HG03196 (cell line): ENCODE measurements at regions not wholly inside any gene's neighbourhood (a gene's known extent, or its start where the extent isn't known, plus 50 kb on each side); places are given as distances from the start of the nearest gene placed in this dataset.
"Not testable (repeated sequence)": the region's sequence is repeated elsewhere in the genome, so short reads cannot be mapped to it uniquely, and the experiment has no call there.

ENCODE experiments used
- ATAC-seq: cut with Tn5 transposase; IDR thresholded peaks from one replicate; pipeline ENCODE4 v1.9.1; 2021; ENCODE audit not compliant: unreplicated experiment

DNA sequence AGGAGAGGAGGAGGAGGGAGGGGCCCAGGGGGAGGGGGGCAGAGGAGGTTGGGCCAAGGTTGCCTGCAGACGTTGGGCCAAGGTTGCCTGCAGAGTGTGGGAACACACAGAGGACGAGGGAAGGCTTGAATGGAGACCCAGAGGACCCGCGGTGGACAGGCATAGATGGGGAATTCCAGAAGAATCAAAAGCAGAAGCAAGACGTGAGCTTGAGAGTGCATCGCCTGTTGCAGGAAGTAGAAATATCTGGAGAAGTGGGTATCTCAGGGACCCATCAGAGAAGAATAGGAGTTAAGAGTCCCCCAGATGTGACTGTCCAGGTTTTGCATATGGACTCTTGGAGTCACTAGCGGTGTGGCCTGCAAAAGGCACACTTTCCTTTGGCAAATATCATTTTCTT lies 670.2 kb downstream of the TBC1D22A start:
- ATAC-seq: no peak

DNA sequence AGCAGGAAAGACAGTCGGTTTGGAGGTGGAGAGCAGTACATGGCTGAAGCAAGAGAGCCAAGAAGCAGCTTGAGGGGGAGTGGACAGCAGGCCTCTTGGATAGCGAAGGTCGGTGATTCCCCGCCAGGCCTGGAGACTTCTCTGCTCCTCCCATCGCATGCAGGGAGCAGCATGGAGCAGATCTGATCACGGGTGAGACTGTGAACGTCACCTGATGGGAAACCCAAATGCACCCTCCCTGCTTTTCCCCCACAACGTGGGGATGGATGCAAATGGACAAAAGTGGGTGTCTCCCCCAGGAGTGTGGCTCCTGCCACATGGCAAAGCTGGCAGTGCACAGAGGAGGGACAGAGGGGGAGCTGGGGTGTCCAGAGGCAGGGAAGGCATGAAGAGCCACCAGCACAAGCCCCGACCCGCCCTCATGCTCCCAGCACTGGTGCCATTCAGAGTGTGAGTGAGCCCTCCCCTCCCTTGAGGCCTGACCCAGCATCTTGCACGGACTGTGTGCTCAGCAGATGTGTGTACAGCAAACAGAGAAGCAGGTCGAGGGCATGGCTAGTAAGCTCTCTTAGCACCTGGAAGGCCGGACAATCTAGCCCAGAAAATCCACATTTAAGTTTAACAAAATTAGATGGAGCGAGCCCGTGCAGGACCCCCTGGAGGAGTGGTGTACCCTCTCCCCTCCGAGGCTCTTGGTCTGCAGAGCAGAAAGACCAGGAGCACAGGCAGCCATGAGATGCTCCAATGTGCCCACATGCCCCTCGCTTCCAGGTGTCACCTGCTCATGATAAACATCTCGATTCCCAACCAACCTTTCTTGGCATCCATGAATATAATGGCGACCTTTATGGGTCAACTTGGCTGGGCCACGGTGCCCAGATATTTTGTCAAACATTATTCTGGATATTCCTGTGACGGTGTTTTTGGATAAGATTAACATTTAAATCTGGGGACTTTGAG lies 661.7 kb downstream of the TBC1D22A start:
- no peak for ATAC-seq

- no peak for ATAC-seq
Measured at GRCh38 chr22:47423266-47423665, 660.8 kb downstream of the TBC1D22A start.

GRCh38 chr22:47422736-47423135 lies 660.3 kb downstream of the TBC1D22A start:
- ATAC-seq: no peak

- no peak for ATAC-seq
Measured at GRCh38 chr22:47421846-47422245, 659.4 kb downstream of the TBC1D22A start.

DNA sequence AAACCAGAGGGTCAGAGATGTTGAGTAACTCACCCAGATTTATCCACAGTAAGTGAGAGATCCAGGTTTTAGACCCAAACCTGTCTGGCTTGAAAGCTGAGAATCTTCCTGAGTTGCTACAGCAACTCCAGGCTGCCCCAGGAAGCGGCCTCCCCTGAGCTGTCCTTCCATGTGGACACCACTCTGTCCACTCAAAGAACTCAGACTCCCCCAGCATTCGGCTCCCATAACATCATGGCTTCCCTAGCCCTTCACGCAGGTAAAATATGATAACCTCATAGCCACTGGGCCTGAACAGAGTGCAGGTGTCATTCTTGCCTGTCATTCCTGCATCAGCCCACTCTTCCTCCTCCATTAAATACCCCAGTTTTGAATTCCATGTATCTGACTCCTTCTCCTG lies 657.8 kb downstream of the TBC1D22A start:
- no peak for ATAC-seq

GRCh38 chr22:47419239-47419638 lies 656.8 kb downstream of the TBC1D22A start:
- no peak for ATAC-seq

GRCh38 chr22:47417699-47418098 lies 655.2 kb downstream of the TBC1D22A start:
- ATAC-seq: no peak

- ATAC-seq: no peak
Measured at GRCh38 chr22:47411006-47411405, 648.6 kb downstream of the TBC1D22A start.

DNA sequence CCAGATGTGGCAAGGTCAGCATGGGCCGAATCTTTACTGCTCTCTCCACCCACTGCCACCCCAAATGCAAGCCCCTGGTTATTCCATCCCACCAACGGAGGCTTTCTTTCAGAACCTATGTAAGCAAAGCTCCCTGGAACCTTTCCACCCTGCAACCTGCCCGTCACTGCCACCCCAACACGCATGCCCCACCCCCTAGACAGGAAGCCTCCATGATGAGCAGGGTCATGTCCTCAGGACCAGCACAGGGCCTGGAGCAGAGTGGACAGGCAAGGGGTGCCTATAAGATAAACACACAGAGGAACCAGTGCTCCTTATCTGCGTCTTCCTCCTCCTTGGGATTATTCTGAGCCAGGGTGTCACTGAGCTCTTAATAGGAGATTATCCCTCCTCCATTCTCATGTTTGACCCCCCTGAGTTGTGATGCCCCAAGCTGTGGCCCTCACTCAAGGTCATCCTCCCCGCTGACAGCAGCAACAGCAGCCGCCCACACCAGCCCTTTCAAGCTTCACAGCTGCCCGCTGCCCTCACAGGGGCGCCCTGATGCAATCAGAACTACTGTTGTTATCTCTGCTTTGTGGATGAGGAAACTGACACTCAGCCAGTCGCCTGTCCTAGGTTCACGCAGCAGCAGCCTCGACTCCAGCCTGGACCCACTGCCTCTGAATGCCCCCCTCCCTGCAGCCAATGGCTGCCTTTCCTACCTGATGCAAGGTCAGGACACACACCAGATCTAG lies 647.3 kb downstream of the TBC1D22A start:
- no peak for ATAC-seq

DNA sequence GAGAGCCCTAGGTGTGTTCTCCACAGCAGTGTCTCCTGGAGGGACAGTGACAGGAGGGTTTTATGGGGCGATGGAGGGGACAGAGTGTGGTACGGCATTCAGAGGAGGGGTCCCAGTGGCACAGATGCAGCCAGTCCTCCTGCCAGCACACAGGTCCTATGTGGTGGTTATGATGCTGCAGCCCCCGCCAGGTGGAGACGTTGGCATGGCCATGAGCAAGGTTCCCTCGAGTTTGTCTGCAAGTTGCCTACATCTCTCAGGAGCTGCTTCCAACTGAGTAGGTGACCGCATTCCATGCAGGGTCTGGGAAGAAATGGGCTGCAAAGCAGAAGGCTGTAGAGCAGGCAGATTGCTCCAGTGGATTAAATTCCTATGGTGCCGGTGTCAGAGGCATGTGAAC lies 646.0 kb downstream of the TBC1D22A start:
- ATAC-seq: no peak

- ATAC-seq: no peak
Measured at GRCh38 chr22:47407461-47408025, 645.1 kb downstream of the TBC1D22A start.

DNA sequence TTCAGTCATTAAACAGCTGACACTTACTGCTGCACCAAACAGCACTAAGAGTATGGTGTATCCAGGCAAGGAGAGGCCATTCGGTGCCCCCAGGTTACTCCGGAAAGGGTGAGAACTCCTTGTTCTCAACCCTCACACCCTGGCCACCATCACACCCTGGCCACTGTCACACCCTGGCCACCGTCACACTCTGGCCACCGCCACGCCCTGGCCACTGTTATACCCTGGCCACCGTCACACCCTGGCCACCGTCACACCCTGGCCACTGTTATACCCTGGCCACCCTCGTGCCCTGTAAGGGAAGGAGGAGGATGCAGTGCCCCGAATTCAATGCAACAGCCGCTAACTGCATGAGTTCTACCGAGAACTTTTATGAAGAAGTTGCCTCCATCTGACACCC lies 644.4 kb downstream of the TBC1D22A start:
- no peak for ATAC-seq

DNA sequence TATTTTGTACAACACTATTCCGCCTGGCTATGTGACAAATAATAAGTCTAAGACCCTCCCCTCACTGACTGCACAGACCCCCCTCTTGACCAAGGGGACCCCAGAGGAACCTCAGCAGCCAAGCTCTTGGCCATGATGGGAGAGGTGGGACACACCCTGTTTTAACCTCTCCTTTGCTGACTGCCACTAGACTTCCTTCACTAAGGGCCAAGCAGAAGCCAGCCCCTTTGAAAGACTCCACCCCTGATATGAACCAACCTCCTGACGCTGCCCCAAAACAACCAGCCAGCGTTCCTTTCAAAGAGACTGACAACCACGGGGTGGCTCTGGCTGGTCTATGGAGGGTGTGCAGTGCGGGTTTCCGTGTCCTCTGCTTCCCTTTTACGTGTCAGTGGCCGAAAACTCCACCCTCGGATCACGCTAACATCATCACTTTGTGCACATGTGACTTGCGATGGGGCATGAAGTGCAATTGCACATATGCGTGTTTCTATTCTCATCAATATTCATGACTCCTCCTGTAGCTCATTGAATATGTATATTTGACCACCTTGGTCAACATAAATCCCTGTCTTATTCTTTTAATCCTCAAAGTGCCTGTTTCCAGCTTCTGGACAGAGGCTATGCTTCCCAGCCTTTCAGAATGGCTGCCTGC lies 643.9 kb downstream of the TBC1D22A start:
- ATAC-seq: no peak

DNA sequence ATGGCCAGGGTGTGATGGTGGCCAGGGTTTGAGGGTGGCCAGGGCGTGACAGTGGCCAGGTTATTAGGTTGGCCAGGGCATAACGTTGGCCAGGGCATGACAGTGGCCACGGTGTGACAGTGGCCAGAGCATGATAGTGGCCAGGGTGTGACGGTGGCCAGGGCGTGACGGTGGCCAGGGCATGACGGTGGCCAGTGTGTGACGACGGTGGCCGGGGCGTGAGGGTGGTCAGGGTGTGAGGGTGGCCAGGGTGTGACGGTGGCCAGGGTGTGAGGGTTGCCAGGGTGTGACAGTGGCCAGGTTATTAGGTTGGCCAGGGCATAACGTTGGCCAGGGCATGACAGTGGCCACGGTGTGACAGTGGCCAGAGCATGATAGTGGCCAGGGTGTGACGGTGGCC lies 642.8 kb downstream of the TBC1D22A start:
- ATAC-seq: not testable (repeated sequence)

GRCh38 chr22:47402876-47403525 lies 640.6 kb downstream of the TBC1D22A start:
- no peak for ATAC-seq

DNA sequence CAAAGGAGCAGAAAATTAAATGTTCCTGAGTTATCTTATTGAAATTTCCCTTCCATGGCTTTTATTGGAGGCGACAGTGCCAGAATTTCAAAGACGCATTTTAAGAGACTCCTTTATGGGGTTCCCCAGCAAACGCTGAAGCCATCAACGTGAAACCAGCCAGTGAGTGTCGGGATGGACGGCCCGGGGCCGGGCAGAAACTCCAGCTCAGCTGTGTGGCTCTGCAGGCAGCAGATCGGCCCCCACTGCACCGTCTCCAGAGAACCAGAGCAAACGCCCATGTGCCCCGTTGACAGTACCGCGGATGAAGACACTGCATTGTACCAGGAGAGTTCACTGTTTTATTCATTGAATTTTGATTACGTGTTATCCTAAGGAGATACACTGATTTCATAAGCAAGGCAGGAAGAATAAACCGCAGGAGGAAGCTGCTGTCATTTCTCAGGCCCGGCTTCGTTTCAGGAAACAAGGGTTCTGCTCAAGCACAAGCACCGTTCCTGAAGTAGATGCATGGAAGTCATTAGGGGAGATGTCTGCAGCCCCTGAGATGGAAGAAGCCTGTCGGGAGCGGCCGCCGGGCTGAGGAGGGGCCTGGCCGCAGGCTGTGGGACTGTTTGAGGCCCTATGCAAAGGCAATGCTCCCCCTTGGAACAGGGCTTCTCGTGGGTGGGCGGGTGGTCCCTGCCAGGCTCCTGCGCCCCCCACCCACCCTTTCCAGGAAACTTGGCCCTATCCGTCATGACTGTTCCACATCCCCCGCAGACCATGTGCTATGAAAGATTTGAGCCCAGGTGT lies 639.7 kb downstream of the TBC1D22A start:
- ATAC-seq: no peak

DNA sequence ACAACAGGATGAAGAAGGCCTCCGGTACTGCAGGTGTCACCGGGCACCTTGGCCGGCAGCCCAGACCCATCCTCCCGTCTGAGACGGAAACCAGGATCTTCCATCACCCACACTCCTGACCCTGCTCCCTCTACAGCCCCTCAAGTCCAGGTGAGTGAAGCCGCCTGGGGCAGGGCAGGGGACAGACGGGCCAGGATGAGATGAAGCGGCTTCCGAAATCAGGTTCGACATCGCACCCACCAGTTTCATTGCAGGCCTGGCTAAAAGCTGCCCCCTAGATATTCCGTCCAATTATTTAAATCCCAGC lies 639.1 kb downstream of the TBC1D22A start:
- no peak for ATAC-seq

DNA sequence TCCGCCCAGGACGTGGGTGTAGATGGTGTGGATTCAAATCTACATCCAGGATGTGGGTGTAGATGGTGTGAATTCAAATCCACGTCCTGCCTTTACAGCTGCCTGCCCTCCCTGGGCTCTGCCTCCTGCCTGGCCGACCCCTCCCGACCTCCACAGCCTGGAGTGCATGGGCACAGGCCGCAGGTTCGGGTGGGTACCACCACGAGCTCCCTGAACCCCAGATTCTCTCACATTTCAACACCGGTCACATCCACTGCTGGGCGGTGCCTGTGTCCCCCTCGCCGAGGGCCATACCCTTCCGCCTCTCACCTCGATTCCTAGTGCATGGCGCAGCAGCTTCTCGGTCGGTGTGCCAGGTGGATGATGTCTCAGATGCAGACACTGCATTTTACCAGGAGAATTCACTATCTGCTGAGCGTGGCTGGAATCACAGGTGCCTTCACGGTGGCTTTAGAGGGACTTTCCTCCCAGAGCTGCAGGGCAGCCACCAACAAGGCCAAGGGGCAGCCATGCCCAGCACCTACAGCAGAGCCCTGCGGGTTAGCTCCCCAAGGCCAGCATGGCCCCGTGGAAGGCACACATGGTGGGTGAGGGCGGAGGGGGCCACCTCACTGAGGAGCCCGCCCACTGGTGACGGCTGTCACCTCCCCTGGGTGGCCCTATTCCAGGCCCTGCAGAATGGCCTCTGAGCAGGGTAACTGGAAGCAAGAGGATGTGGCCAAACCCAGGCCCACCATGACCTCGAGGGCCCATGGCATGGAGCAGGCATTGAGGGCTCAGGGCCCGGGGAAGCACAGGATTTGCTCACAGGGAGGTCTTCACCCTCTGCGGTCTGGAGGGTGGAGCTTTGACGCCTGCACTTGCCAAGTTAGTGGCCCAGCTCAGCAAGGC lies 638.5 kb downstream of the TBC1D22A start:
- no peak for ATAC-seq
